Testis (tissue), 2 donors: ENCODE measurements at regions not wholly inside any gene's neighbourhood (a gene's known extent, or its start where the extent isn't known, plus 50 kb on each side); places are given as distances from the start of the nearest gene placed in this dataset.

Source experiments
- POLR2A ChIP-seq: fragments of 450-650 bp; IDR thresholded peaks from one replicate; pipeline ENCODE4 v1.6.1; 2017; ENCODE audit warnings: antibody characterized with exemption, mild to moderate bottlenecking, moderate library complexity
- TF ChIP-seq, protein P1 (sequence below), 3 experiments: fragments of 450-650 bp in 2 of 3; fragments of 200-600 bp in 1 of 3; sonication (generic) in 1 of 3; IDR thresholded peaks; one replicate each; pipeline ENCODE4 v1.5.1; 2016 to 2019; ENCODE audit warnings: antibody characterized with exemption in 3 of 3, mild to moderate bottlenecking in 2 of 3, moderate library complexity in 1 of 3

DNA sequence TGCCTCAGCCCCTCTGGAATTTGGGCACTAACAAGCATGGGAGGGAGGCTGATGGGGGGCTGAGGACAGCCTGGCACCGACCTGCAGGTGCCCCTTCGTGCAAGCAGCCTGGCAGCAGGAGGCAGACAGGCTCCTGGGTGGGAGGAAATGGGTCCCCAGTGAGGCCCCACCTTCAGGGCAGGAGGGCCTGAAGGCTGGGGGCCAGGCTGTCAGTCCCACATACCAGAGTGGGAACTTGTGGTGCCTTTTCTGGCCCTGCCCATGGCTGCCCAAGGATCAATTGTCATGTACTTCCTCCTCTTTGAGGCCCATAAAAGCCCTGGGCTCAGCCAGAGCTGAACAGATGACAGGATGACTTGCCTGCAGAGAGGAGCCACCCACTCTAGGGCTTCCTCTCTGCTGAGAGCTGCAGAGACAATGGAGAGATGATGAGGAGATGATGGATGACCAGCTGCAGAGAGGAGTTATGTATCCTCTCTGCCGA, 141.0 kb downstream of the PDHA2 start:
- no peak for TF ChIP-seq POLR2A
- TF ChIP-seq, protein P1, sequence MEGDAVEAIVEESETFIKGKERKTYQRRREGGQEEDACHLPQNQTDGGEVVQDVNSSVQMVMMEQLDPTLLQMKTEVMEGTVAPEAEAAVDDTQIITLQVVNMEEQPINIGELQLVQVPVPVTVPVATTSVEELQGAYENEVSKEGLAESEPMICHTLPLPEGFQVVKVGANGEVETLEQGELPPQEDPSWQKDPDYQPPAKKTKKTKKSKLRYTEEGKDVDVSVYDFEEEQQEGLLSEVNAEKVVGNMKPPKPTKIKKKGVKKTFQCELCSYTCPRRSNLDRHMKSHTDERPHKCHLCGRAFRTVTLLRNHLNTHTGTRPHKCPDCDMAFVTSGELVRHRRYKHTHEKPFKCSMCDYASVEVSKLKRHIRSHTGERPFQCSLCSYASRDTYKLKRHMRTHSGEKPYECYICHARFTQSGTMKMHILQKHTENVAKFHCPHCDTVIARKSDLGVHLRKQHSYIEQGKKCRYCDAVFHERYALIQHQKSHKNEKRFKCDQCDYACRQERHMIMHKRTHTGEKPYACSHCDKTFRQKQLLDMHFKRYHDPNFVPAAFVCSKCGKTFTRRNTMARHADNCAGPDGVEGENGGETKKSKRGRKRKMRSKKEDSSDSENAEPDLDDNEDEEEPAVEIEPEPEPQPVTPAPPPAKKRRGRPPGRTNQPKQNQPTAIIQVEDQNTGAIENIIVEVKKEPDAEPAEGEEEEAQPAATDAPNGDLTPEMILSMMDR (IDR thresholded peaks at IDR 0.05): no peak
